ENCODE measurements at regions not wholly inside any gene's neighbourhood (a gene's known extent, or its start where the extent isn't known, plus 50 kb on each side); places are given as distances from the start of the nearest gene placed in this dataset.
A peak's percentile ranks its signal among the peaks of the same experiment; 100 is the strongest.

GRCh38 chr13:70432276-70432805 lies 324.1 kb upstream of the KLHL1 start:
- H3K27me3 ChIP-seq (ENCODE audit: low read length), result no peaks in the 10 kb centered on the region
- no peaks in the 10 kb centered on the region for H3K9me3 ChIP-seq (ENCODE audit: insufficient read depth, low read length)
- no peak overlapping the region for H3K9ac ChIP-seq (ENCODE audit: low read length)
- no peaks in the 10 kb centered on the region for H3K79me2 ChIP-seq (ENCODE audit: insufficient read depth, low read length)
- H4K20me1 ChIP-seq (ENCODE audit: low read depth, low read length), result no peaks in the 10 kb centered on the region
- no peak for TF ChIP-seq EZH2phosphoT487 (conservative IDR thresholded peaks at IDR 0.05; ENCODE audit: low read length)
- TF ChIP-seq CTCF (IDR thresholded peaks at IDR 0.05; ENCODE audit: insufficient read depth, low read length, poor library complexity, severe bottlenecking), result no peak
- H3F3A ChIP-seq (ENCODE audit: insufficient read depth), result no peaks in the 10 kb centered on the region
- no peaks in the 10 kb centered on the region for H3K36me3 ChIP-seq (ENCODE audit: low read length)
- H3K4me3 ChIP-seq (ENCODE audit: insufficient read depth, low read length, poor library complexity, severe bottlenecking), result no peak overlapping the region
- no peaks in the 10 kb centered on the region for H3K9me2 ChIP-seq (replicated peaks; ENCODE audit: insufficient read depth, low read length)
- no peak overlapping the region for H3K4me2 ChIP-seq (ENCODE audit: low read depth, low read length, poor library complexity, severe bottlenecking)
- H3K27ac ChIP-seq (ENCODE audit: low read depth, low read length), result no peak overlapping the region
- H2AFZ ChIP-seq (ENCODE audit: low read depth, low read length, severe bottlenecking), result peak overlapping the region; percentile 3

GRCh38 chr13:70430256-70430655 lies 322.0 kb upstream of the KLHL1 start:
- Histone ChIP-seq H3K9me2 (replicated peaks; ENCODE audit: insufficient read depth, low read length) (no peaks in the 10 kb centered on the region), H3F3A (ENCODE audit: insufficient read depth) (no peaks in the 10 kb centered on the region), H2AFZ (ENCODE audit: low read depth, low read length, severe bottlenecking) (peak overlapping the region; percentile 22), H3K79me2 (ENCODE audit: insufficient read depth, low read length) (no peaks in the 10 kb centered on the region), H3K36me3 (ENCODE audit: low read length) (no peaks in the 10 kb centered on the region), H3K9ac (ENCODE audit: low read length) (no peak overlapping the region), H3K4me2 (ENCODE audit: low read depth, low read length, poor library complexity, severe bottlenecking) (no peak overlapping the region), H4K20me1 (ENCODE audit: low read depth, low read length) (no peaks in the 10 kb centered on the region), H3K27me3 (ENCODE audit: low read length) (no peaks in the 10 kb centered on the region), H3K4me3 (ENCODE audit: insufficient read depth, low read length, poor library complexity, severe bottlenecking) (no peak overlapping the region), H3K9me3 (ENCODE audit: insufficient read depth, low read length) (no peaks in the 10 kb centered on the region), H3K27ac (ENCODE audit: low read depth, low read length) (no peak overlapping the region)
- no peak for TF ChIP-seq EZH2phosphoT487 (conservative IDR thresholded peaks at IDR 0.05; ENCODE audit: low read length)
- no peak for TF ChIP-seq CTCF (IDR thresholded peaks at IDR 0.05; ENCODE audit: insufficient read depth, low read length, poor library complexity, severe bottlenecking)

GRCh38 chr13:70424928-70425327 lies 316.7 kb upstream of the KLHL1 start:
- Histone ChIP-seq H3K4me2 (ENCODE audit: low read depth, low read length, poor library complexity, severe bottlenecking) (no peak overlapping the region), H3K27me3 (ENCODE audit: low read length) (no peaks in the 10 kb centered on the region), H3F3A (ENCODE audit: insufficient read depth) (no peaks in the 10 kb centered on the region), H3K4me3 (ENCODE audit: insufficient read depth, low read length, poor library complexity, severe bottlenecking) (no peak overlapping the region), H3K9me2 (replicated peaks; ENCODE audit: insufficient read depth, low read length) (no peaks in the 10 kb centered on the region), H4K20me1 (ENCODE audit: low read depth, low read length) (no peaks in the 10 kb centered on the region), H2AFZ (ENCODE audit: low read depth, low read length, severe bottlenecking) (peak overlapping the region; percentile 77), H3K36me3 (ENCODE audit: low read length) (no peaks in the 10 kb centered on the region), H3K9ac (ENCODE audit: low read length) (no peak overlapping the region), H3K9me3 (ENCODE audit: insufficient read depth, low read length) (no peaks in the 10 kb centered on the region), H3K79me2 (ENCODE audit: insufficient read depth, low read length) (no peaks in the 10 kb centered on the region), H3K27ac (ENCODE audit: low read depth, low read length) (no peak overlapping the region)
- TF ChIP-seq CTCF (IDR thresholded peaks at IDR 0.05; ENCODE audit: insufficient read depth, low read length, poor library complexity, severe bottlenecking) (no peak), EZH2phosphoT487 (conservative IDR thresholded peaks at IDR 0.05; ENCODE audit: low read length) (no peak)
